Stimulated activated naive CD8-positive, alpha-beta T cell treated with anti-CD3 and anti-CD28 coated beads, Interleukin-15, amount 100 ng/mL, for 72 hours (primary cell): ENCODE measurements at regions not wholly inside any gene's neighbourhood (a gene's known extent, or its start where the extent isn't known, plus 50 kb on each side); places are given as distances from the start of the nearest gene placed in this dataset.
"Not testable (repeated sequence)": the region's sequence is repeated elsewhere in the genome, so short reads cannot be mapped to it uniquely, and the experiment has no call there.

Experiments used
- ATAC-seq: fragments of 150-1000 bp; cut with Tn5 transposase; 2 replicates; pipeline ENCODE4 v1.10.0; 2021; ENCODE audit warnings: mild to moderate bottlenecking, moderate library complexity
- DNase-seq, 2 donors: peaks; one replicate each; pipeline ENCODE4 v3.0.0; 2021 to 2022
- H3K27ac Mint-ChIP-seq, 2 donors: one replicate each; pipeline ENCODE4 v1.8.0; 2022; ENCODE audit warnings: mild to moderate bottlenecking in 2 of 2, mixed read lengths in 2 of 2, moderate library complexity in 2 of 2
- H3K27me3 Mint-ChIP-seq: one replicate; pipeline ENCODE4 v1.8.0; 2022; ENCODE audit warnings: mixed read lengths
- H3K4me1 Mint-ChIP-seq: one replicate; pipeline ENCODE4 v1.8.0; 2022; ENCODE audit warnings: mild to moderate bottlenecking, mixed read lengths
- H3K4me3 Mint-ChIP-seq, 2 donors: one replicate each; pipeline ENCODE4 v1.8.0; 2022; ENCODE audit warnings: mild to moderate bottlenecking in 2 of 2, mixed read lengths in 2 of 2, moderate library complexity in 1 of 2
- H3K9me3 Mint-ChIP-seq, 2 donors: one replicate each; pipeline ENCODE4 v1.8.0; 2022; ENCODE audit warnings: mixed read lengths in 2 of 2

DNA sequence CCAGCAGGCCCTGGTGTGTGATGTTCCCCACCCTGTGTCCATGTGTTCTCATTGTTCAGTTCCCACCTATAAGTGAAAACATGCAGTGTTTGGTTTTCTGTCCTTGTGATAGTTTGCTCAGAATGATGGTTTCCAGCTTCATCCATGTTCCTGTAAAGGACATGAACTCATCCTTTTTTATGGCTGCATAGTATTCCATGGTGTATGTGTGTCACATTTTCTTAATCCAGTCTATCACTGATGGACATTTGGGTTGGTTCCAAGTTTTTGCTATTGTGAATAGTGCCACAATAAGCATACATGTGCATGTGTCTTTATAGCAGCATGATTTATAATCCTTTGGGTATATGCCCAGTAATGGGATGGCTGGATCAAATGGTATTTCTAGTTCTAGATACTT lies 130.4 kb upstream of the FHL2 start:
- H3K4me1 Mint-ChIP-seq, ATAC-seq, H3K27me3 Mint-ChIP-seq, DNase-seq, H3K27ac Mint-ChIP-seq, H3K9me3 Mint-ChIP-seq, H3K4me3 Mint-ChIP-seq: not testable (repeated sequence)

DNA sequence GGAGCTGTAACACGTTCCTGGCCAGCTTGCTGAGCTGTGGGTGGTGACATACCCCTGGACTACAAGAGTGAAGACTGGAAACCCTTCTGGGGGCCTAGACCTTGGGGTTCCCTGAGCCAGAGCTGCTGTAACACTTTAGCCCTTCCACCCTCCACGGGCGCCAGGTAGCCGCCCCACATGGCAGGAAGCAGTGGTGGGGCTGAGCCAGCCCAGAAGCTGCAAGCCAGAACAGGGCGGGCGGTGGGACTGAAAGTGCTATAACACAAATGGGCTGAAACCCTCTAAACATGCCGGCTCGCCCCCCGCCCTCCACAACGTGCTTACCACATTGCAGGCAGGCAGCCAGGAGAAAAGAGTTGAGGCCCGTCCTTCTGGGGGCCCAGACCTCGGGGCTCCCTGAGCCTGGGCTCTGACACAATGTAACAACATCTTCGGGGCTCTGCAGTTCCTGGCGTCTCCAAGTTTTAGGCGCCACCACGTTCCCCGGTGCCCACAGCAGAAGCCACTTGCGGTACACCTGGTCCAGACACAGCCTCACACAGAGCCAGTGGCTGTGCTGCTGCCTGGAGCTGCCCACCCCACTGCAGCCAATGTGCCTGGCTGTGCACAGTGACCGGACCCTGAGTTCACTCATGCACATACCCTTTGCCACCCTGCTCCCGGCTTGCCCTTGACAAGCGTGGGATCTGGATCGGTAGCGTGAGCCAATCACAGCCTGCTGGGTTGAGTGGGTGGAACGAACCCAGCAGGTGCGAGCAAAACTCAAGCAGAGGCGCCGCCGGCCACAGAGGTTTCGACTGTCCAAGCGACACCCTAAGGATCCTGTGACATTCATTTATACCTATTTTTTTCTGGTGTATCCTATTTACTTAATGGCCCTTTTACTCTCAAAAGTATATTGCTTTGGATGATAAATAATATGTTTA lies 127.4 kb upstream of the FHL2 start:
- Mint-ChIP-seq H3K4me3 (no peak overlapping the region), H3K27ac (no peak overlapping the region), H3K9me3 (no peaks in the 10 kb centered on the region), H3K4me1 (no peaks in the 10 kb centered on the region), H3K27me3 (no peaks in the 10 kb centered on the region)
- ATAC-seq (no peak), DNase-seq (no peak)

DNA sequence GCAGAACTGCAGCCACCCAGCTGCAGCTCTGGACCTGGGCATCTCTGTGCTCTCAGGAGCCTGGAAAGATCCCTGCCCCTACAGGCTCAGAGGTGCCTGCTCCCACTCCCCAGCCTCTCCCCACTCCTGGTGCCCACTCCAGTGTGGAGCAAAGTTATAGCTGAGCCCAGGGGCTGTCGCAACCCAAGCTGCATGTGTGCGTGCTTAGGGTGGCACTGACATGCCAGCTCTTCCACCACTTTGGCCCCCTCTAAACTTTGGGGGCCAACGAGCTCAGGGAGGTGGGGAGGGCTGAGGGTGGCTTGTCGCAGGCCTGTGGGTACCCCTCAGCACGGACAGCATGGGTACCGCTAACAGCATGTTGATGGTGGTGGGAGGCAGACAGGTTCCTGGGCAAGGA lies 126.3 kb upstream of the FHL2 start:
- DNase-seq (no peak), ATAC-seq (no peak)
- H3K4me3 Mint-ChIP-seq = no peak overlapping the region
- no peaks in the 10 kb centered on the region for H3K9me3 Mint-ChIP-seq
- no peaks in the 10 kb centered on the region for H3K4me1 Mint-ChIP-seq
- no peak overlapping the region for H3K27ac Mint-ChIP-seq
- no peaks in the 10 kb centered on the region for H3K27me3 Mint-ChIP-seq

DNA sequence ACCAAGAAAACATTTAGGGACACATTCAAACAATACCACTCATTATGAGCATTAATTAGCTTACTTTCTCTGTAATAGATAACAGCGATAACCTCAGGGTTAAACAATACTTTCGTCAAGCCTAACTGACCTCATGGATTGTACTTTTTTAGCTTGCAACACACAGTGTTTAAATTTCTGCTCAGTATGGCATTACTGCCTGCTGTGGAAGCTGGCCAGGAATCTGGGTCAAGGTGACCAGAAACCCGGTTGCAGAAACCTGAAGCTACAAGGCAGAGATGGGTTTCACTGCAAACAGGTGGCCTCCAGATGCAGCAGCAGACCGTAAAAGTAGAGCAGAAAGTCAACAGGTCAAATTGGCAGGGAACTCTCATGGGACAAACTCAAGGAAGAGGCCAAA lies 123.8 kb upstream of the FHL2 start:
- H3K27ac Mint-ChIP-seq = peak overlapping the region in 1 of 2 donors; percentile 15
- no peaks in the 10 kb centered on the region for H3K9me3 Mint-ChIP-seq
- H3K4me1 Mint-ChIP-seq = no peaks in the 10 kb centered on the region
- no peaks in the 10 kb centered on the region for H3K27me3 Mint-ChIP-seq
- ATAC-seq = no peak
- H3K4me3 Mint-ChIP-seq = no peak overlapping the region
- DNase-seq = no peak

DNA sequence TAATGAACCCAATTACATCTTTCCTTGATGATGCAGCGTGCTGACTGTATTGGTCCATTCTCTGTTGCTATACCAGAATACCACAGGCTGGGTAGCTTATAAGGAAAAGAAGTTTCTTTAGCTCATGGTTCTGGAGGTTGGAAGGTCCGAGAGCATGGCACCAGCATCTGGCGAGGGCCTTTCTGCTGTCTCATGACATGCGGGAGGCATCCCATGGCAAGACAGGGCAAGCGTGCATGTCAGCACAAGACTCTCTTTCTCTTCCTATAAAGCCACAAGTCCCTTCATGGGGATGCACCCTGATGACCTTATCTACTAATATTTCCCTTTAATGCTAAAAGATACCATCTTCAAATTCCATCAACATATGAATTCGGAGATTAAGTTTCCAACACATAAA lies 122.8 kb upstream of the FHL2 start:
- no peaks in the 10 kb centered on the region for H3K9me3 Mint-ChIP-seq
- H3K27ac Mint-ChIP-seq = no peak overlapping the region
- no peak overlapping the region for H3K4me3 Mint-ChIP-seq
- no peaks in the 10 kb centered on the region for H3K27me3 Mint-ChIP-seq
- ATAC-seq (no peak), DNase-seq (no peak)
- H3K4me1 Mint-ChIP-seq = no peaks in the 10 kb centered on the region

DNA sequence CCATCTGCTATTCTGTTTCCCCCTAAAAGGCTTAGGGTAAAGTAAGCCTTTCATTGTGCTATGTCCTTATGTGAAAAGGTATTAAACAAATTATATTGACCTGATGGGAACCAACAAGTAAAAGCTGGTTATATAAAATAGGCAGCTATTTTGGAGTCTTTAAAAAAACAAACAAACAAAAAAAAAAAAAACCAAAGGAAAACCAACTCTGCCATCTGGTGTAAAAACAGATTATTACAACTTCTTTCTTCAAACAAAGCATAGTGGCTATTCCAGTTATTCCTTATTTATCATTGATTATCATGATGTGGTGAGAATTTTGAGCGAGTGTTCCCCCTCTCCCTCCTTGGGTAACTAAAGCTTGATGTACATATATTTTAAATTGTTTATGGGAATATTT lies 122.3 kb upstream of the FHL2 start:
- ATAC-seq (no peak), DNase-seq (no peak)
- Mint-ChIP-seq H3K9me3 (no peaks in the 10 kb centered on the region), H3K27me3 (peaks cover under 1% of the 10 kb centered on the region), H3K27ac (no peak overlapping the region), H3K4me3 (no peak overlapping the region), H3K4me1 (no peaks in the 10 kb centered on the region)

DNA sequence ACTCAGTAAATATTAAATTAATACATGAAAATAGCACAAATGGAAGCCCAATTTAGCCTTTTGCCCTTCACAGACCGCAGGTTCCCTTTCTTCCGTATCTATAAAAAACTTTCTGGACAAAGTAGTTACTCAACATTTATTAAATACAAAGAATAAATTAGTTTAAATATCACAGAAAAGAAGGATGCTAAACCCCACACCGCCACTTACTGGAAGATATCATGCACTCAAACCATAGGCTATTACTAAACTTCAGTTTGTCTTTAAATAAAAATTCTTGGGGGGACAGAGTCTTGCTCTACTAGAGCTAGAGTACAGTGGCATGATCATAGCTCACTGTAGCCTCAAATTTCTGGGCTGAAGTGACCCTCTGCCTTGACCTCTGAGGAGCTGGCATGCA lies 120.7 kb upstream of the FHL2 start:
- H3K4me3 Mint-ChIP-seq = no peak overlapping the region
- H3K27me3 Mint-ChIP-seq = peaks cover 8% of the 10 kb centered on the region
- ATAC-seq (no peak), DNase-seq (no peak)
- no peaks in the 10 kb centered on the region for H3K4me1 Mint-ChIP-seq
- no peaks in the 10 kb centered on the region for H3K9me3 Mint-ChIP-seq
- no peak overlapping the region for H3K27ac Mint-ChIP-seq

DNA sequence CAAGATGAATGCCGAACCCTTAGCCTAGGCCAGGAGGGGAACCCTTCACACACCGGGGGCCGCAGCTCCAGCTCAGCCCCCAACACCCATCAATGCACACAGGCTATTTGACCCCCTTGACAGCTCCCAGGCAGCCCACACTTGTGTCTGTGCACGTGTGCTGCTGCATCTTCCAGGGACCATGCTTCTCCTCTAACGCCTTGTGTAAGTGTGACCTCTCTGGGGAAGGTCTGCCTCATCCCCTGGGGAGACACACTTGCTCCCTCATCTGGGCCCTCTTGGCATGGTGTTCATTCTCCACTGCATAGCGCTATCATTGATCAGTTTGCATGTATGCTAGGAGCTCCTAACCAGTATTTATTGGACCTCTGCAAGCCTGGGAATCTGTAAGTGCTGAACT lies 120.0 kb upstream of the FHL2 start:
- Mint-ChIP-seq H3K27ac (peak overlapping the region in 1 of 2 donors; percentile 31), H3K4me3 (no peak overlapping the region), H3K27me3 (peaks cover 8% of the 10 kb centered on the region), H3K9me3 (no peaks in the 10 kb centered on the region), H3K4me1 (no peaks in the 10 kb centered on the region)
- no peak for ATAC-seq
- no peak for DNase-seq

DNA sequence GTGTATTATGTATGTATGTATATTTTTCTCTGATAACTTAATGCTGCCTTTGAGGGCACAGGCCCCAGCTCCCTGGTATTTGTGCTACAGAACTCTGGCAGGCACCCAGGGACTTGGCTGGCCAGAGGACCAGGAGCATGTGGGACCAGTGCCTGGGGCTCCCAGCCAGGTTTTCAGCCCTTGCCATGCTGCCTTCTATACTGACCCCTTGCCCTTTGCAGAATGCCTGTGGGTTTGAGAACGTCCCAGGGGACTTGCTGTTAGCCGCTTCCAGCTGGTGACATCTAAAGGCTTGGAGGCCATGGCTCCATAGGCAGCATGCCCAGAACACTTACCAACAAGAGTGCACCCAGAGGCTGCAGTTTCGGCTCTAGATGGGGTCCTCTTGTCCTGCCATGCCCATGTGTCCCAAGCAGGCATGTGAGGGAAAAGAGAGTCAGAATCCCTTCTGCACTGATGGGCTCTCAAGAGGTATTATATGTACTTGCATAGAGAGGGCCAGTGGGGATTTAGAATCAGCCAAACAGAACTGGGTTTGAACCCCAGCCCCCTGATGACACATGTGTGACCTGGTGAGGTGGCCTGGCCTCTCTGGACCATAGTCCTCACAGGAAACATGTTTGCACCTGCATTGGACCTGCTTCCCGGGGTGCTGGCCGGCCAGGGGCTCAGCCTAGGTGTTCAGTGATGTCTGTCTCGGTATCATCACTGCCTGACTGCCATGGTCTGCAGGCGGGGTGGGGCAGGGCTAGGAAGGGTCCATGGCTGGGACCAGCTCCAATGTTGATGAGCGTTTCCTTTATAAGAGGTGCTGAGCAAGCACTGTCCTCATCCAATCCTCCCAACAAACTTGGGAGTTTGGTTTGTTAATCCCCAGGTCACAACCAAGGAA lies 119.2 kb upstream of the FHL2 start:
- Mint-ChIP-seq H3K9me3 (no peaks in the 10 kb centered on the region), H3K4me1 (no peaks in the 10 kb centered on the region), H3K27me3 (peaks cover 12% of the 10 kb centered on the region), H3K4me3 (no peak overlapping the region), H3K27ac (no peak overlapping the region)
- ATAC-seq = no peak
- no peak for DNase-seq

DNA sequence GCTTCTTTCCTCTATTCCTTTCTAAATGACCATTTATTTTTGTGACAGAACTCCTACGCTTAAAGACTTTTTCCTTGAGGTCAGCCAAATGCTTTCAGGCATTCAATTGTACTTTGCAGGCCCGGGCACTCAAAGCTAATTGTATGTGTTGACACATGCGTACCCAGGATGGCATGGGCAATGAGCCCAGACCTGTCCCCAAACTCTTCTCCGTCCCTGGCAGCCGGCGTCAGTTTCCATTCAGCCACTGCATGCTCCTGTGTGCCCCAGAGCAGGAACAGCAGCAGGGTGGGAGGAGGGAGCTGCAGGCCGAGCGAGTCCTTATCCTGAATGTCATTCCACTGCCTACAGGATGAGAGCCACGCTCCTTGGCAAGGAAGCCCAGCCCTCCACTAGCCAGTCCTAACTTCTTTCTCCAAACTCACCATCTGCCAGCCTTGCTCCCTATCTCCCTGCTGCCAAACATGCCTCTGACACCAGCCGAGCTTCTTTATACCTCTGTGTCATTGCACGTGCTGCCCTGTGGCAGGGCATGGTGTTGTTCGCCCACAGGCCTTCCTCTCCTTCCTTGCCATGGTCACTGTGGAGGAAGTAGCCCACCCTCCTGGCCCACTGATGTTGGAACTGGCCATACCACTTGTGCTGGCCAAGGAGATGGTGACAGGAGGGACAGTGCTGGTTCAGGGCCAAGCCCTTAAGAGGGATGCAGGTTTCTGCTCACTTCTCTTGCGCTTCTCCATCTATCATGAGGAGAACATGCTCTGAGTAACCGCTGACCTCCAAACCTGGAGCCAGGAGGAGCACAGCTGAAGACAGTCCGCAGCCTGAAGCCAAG lies 116.9 kb upstream of the FHL2 start:
- Mint-ChIP-seq H3K27me3 (peaks cover 14% of the 10 kb centered on the region), H3K4me3 (no peak overlapping the region), H3K9me3 (no peaks in the 10 kb centered on the region), H3K27ac (no peak overlapping the region), H3K4me1 (no peaks in the 10 kb centered on the region)
- ATAC-seq (no peak), DNase-seq (no peak)

DNA sequence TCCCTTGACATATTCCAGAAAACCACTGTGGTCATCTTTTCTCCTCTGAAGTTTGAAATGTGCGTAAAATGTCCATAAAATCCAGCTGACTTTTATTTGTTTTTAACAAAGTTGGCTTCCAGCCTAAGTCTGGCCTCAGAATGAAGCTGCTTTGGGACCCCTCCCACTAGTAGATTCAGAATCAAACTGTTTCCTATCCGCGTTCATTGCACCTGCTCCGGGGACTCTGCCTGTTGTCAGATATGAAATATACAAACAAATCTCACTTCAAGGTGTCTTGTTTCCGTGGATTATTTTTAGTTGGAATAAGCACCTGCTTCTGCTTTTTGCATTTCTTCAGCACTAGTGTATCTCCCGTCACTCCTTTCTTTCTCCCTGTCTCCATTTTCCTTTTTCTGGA lies 115.7 kb upstream of the FHL2 start:
- Mint-ChIP-seq H3K4me1 (no peaks in the 10 kb centered on the region), H3K27ac (no peak overlapping the region), H3K4me3 (no peak overlapping the region), H3K27me3 (peaks cover 14% of the 10 kb centered on the region), H3K9me3 (no peaks in the 10 kb centered on the region)
- DNase-seq (no peak), ATAC-seq (no peak)

DNA sequence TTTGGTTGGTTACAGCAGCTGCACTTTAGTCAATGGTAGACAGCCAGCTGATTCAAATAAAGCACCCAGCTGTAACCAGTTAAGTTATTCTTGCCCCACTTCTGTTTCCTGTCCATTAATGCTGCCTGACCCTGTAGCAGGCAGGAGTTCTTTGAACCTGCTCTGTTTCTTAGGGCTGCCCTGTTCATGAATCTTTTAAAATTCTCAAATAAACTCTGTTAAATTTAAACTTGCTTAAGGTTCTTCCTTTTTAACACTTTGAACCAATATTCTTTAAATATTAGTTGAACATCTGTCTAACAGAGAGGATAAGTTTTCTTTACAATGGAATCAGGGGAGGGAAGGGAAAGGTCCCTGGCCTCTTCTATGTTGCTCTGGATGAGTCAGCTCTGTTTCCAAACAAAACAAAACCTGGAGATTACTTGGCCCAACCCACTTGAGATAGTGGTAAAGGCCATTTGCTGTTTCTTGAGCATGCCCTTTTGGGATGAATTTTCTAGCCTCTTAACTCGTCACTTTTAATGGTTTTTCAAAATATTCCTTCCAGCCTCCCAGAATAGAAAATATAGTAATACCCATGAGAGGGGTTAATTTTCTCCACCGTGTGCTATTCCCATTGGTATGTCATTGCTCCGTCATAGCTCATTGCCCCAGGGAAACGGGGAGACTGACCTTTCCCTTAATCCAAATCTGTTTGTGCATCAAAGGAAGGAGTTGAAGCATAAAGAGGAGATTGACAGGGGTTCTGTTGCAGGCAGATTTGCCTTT lies 112.1 kb upstream of the FHL2 start:
- H3K27ac Mint-ChIP-seq = no peak overlapping the region
- peaks cover 11% of the 10 kb centered on the region for H3K27me3 Mint-ChIP-seq
- H3K9me3 Mint-ChIP-seq = no peaks in the 10 kb centered on the region
- no peaks in the 10 kb centered on the region for H3K4me1 Mint-ChIP-seq
- H3K4me3 Mint-ChIP-seq = no peak overlapping the region
- ATAC-seq (no peak), DNase-seq (no peak)

DNA sequence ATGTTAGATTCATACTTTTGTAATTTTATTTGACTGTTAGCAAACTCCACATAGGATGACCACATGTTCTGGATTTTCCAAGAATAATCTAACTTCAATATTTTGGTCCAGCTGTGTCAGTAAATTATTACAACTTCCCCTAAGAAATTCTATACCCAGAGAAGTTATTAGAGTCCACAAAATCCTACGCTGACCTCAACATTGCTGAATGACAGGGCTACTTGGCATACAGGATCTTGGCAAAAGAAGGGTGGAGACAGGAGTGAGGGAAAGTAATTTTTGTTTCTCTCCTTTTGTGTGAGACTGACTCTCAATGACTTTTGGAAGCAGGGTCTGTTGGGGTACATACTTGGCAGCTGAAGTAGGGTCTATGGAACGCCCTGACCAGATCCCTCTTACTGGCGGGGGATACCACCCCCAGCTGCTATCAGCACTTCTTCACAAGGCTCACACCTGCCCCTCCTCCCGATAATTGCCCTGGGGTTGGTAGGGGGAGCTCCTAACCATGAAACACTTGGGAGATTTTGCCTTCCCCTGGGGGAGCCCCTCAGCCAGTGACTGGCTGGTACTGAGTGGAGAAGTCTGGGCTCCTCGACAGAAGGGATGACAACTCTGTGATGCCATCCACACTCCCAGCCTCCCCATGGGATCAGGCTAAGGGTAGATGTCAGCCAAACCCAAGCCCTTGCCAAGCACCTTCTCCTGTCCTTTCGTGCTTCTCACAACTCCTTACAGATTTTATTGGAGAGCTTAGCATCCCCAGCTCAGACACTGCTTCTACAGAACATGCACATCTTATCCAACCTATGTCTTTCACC lies 110.6 kb upstream of the FHL2 start:
- Mint-ChIP-seq H3K4me3 (no peak overlapping the region), H3K27ac (peak overlapping the region in 1 of 2 donors; percentile 34), H3K27me3 (peaks cover 6% of the 10 kb centered on the region), H3K4me1 (no peaks in the 10 kb centered on the region), H3K9me3 (no peaks in the 10 kb centered on the region)
- ATAC-seq (peak; percentile 18), DNase-seq (no peak)

DNA sequence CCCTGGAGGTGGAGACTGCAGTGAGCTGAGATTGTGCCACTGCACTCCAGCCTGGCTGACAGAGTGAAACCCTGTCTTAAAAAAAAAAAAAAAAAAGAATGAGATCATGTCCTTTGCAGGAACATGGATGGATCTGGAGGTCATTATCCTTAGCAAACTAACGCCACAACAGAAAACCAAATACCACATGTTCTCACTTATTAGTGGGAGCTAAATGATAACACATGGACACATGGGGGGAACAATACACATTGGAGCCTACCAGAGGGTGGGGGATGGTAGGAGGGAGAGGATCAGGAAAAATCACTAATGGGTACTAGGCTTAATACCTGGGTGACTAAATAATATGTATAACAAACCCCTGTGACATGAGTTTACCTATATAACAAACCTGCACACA lies 108.0 kb upstream of the FHL2 start:
- ATAC-seq, H3K4me1 Mint-ChIP-seq, H3K27ac Mint-ChIP-seq, DNase-seq, H3K4me3 Mint-ChIP-seq, H3K9me3 Mint-ChIP-seq, H3K27me3 Mint-ChIP-seq: not testable (repeated sequence)
